NCI-H2107 treated with DMSO at 0.1 percent for 48 hours (cell line): ENCODE measurements at regions not wholly inside any gene's neighbourhood (a gene's known extent, or its start where the extent isn't known, plus 50 kb on each side); places are given as distances from the start of the nearest gene placed in this dataset.

ENCODE experiments used
- DNase-seq: peaks from one replicate; lab custom pipeline; 2025; ENCODE audit not compliant: unreplicated experiment; lab: John Stamatoyannopoulos, UW

- no peak for DNase-seq
These were observed 177.7 kb upstream of the TWIST2 start for GRCh38 chr2:238670111-238670585.

GRCh38 chr2:238682536-238682935 is 165.3 kb upstream of the TWIST2 start:
- DNase-seq, result no peak

GRCh38 chr2:238684362-238685326 is 163.2 kb upstream of the TWIST2 start:
- DNase-seq, result no peak

GRCh38 chr2:238685327-238685709 is 162.6 kb upstream of the TWIST2 start:
- DNase-seq, result no peak

GRCh38 chr2:238685713-238686112 is 162.2 kb upstream of the TWIST2 start:
- no peak for DNase-seq

- DNase-seq, result no peak
These were observed 161.7 kb upstream of the TWIST2 start for GRCh38 chr2:238686223-238686622.

GRCh38 chr2:238688193-238689153 is 159.4 kb upstream of the TWIST2 start:
- no peak for DNase-seq

- DNase-seq, result no peak
These were observed 158.6 kb upstream of the TWIST2 start for GRCh38 chr2:238689331-238689730.

- DNase-seq, result no peak
These were observed 158.0 kb upstream of the TWIST2 start for GRCh38 chr2:238689871-238690389.

- no peak for DNase-seq
These were observed 157.4 kb upstream of the TWIST2 start for GRCh38 chr2:238690511-238690910.

- DNase-seq, result no peak
These were observed 156.0 kb upstream of the TWIST2 start for GRCh38 chr2:238691596-238692491.

- DNase-seq, result no peak
These were observed 155.3 kb upstream of the TWIST2 start for GRCh38 chr2:238692562-238692961.

GRCh38 chr2:238693337-238694093 is 154.4 kb upstream of the TWIST2 start:
- DNase-seq, result no peak

- DNase-seq, result no peak
These were observed 153.6 kb upstream of the TWIST2 start for GRCh38 chr2:238694136-238694755.

GRCh38 chr2:238694922-238695321 is 153.0 kb upstream of the TWIST2 start:
- no peak for DNase-seq

GRCh38 chr2:238695538-238695937 is 152.3 kb upstream of the TWIST2 start:
- DNase-seq, result no peak

GRCh38 chr2:238696331-238696730 is 151.6 kb upstream of the TWIST2 start:
- DNase-seq, result no peak

GRCh38 chr2:238696786-238697185 is 151.1 kb upstream of the TWIST2 start:
- DNase-seq, result no peak
